HT1080 (cell line): ENCODE measurements at regions not wholly inside any gene's neighbourhood (a gene's known extent, or its start where the extent isn't known, plus 50 kb on each side); places are given as distances from the start of the nearest gene placed in this dataset.

Source experiments
- DNase-seq: peaks from one replicate; pipeline ENCODE4 v3.0.0-alpha.2; 2015; ENCODE audit warnings: low read depth

- no peak for DNase-seq
Measured at GRCh38 chr15:56868170-56868569, 50.3 kb upstream of the TCF12 start.

DNA sequence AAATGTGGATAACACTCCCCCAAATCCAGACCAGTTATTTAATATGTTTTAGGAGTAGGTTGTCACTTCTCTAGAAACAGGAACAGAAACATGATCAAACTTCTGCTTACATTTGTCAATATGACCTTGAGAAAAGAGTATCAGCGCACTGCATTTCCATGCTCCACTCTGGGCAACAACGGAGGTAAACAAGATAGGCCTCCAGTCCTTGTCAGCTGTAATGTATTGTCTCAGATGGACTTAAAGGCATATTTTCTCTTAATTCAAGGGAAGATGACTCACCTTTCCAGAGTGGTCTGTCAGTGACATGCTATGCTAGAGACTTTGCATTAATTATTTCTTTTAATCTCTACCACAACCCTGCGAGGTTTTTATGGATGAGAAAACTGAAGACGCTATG lies 51.6 kb upstream of the TCF12 start:
- peak; percentile 29 for DNase-seq

DNA sequence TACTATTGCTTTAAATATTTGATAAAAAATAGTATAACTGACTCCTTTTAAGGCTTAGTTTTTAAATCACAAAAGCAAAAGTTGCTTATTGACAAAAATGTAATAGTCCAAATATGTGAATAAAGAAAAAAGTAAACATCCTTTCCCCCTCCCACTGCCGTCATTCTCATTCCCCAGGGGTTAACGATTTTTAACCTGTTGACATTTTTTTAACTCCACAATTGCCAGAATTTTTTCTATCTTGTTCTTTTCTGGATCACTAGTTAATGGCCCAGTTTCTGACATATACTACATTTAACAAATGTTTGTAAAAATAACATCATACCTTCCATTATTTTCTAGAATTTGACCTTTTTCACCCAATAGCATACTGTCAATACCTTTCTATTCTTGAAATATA lies 60.6 kb upstream of the TCF12 start:
- DNase-seq: no peak

GRCh38 chr15:56856934-56857333 lies 61.5 kb upstream of the TCF12 start:
- DNase-seq: no peak

DNA sequence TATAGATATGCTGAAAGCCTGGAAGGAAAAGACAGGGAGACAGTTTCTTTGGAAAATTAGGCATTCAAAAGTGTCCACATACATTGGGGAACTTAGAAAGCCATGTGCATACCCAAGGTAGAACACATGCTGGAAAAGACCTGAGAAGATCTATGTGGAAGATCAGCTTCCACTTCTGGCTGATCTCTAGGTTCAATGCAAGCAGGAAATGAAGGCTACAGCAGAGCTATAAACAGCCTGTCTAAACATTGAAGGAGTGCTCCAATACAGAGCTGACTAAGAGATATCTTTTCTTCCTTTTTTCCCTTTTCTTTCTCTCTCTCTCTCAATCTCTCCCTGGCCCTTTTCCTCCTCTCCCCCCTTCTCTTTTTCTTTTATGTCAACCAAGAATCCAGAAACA lies 73.6 kb upstream of the TCF12 start:
- DNase-seq: no peak

GRCh38 chr15:56844471-56844870 lies 74.0 kb upstream of the TCF12 start:
- DNase-seq: no peak

DNA sequence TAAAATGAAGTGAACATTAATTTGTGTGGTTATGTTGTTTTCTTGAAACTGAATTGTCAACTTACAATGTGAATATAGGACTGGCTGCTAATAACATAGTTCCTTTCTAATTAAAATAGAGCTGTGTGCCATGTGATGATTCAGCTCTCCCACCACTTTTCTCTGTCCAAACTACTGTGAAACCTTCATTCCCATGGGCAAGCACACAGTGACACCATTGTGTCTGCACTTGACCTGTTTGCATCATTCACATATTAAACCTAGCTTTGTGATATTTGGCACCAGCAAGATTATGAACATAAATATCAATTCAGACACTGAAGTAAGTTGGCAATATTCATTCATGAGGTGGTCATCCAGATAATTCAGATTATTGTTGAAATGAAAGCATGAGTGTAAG lies 78.8 kb upstream of the TCF12 start:
- peak; percentile 7 for DNase-seq

- no peak for DNase-seq
Measured at GRCh38 chr15:56839099-56839498, 79.3 kb upstream of the TCF12 start.

DNA sequence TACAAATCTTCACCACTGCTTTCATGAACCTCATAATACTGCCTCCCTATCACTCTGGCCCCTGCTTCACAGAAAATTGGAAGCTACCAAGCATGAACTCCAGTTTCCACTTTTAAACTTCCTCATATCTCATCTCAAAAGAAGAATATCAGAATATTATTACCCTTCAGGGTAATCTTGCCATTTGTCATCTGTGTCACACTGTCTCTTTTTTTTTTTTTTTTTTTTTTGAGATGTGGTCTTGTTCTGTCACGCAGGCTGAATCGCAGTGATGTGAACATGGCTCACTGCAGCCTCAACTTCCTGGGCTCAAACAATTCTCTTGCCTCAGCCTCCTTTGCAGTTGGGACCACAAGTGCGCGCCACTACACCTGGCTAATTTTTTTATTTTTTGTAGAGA lies 80.4 kb upstream of the TCF12 start:
- DNase-seq: no peak

DNA sequence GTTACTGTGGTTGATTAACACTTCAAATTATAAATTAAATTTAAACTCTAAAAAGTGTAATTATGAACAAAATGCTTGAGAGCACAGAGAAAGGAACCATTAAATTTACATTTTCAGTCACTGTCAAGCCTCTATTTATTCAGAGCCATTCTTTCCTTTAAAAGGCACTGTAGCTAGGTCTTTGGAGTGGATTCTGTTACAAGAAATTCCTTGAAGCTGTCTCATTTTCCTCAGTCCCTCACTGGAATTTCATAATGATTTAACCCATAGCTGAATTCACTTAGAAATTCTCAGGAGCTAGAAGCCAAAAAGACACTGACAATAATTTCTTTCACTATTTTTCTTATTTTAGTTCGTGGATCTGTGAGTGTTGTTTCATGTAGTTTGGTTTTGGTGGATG lies 81.2 kb upstream of the TCF12 start:
- peak; percentile 33 for DNase-seq

DNA sequence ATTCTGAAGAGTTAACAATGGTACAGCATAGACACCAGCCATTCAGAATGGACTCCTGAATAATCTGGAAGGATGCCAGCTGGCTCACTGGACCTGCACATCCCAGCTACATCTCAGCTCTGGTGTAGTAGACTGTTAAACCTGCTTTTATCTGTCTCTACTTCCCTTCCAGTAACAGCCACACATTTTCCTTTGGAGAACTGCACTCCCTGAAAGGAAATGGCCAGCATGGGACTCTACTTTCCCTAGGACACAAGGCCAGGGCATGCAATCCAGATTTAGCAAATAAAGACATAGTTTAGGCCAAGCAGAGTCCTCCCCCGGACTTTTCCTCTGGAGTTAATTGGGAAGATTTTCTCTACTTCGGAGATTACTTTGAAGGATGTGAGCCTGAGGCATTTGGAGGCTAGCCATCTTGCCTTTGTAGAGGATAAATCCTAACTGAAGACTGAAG lies 82.7 kb upstream of the TCF12 start:
- DNase-seq: no peak

- DNase-seq: no peak
Measured at GRCh38 chr15:56832125-56832524, 86.3 kb upstream of the TCF12 start.

- no peak for DNase-seq
Measured at GRCh38 chr15:56831467-56832005, 86.9 kb upstream of the TCF12 start.

DNA sequence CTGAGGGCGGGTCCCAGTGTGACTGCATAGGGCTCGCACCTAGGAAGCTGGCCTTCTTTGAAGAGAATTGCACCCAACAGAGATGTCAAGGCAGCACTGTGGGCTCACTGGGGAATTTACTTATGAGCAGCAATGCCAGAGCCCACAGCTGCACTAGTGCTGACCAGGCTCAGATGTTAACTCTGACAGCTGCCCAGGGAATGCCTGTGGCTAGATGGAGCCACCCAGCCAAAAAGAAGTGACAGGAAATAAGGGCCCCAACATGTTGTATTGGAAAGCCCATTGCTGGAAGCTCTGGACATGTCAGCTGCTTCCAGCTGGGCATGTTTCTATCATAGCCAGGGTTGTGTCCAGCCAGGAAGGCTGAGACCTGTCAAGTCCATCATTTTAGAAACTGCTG lies 90.9 kb upstream of the ZNF280D start:
- DNase-seq: no peak

DNA sequence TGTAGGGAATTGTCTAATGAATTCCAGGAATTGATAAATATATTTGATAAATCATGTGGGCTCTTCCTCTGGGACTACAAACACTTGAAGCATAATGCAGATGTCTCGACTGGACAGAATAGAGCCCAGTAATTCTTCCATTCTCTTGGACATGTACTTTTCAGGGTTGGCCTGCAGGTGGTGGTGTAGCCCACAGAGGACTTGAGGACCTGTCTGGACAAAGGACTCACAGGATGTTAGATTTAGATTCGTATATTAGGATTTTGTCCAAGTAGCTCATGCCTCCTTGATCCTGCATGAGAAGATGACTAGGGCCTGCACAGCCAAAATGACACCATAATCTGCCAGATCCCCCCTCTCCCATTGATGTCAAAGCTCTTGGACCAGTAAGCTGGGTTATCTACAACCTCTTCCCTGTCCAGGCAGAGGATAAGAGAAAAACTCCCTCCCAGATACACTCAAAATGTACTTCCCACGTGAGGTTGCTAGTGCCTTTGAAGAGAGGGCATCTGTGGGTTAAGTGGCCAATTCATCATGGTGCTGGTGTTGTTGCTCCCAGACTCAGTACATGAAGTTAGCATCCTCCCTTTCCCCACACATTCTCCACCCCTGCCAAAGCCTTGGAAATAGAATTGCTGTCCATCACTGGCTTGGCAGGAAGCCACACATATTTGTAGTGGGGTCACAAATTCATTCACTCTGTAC lies 88.6 kb upstream of the ZNF280D start:
- DNase-seq: peak; percentile 60

GRCh38 chr15:56820333-56820732 lies 87.0 kb upstream of the ZNF280D start:
- no peak for DNase-seq

DNA sequence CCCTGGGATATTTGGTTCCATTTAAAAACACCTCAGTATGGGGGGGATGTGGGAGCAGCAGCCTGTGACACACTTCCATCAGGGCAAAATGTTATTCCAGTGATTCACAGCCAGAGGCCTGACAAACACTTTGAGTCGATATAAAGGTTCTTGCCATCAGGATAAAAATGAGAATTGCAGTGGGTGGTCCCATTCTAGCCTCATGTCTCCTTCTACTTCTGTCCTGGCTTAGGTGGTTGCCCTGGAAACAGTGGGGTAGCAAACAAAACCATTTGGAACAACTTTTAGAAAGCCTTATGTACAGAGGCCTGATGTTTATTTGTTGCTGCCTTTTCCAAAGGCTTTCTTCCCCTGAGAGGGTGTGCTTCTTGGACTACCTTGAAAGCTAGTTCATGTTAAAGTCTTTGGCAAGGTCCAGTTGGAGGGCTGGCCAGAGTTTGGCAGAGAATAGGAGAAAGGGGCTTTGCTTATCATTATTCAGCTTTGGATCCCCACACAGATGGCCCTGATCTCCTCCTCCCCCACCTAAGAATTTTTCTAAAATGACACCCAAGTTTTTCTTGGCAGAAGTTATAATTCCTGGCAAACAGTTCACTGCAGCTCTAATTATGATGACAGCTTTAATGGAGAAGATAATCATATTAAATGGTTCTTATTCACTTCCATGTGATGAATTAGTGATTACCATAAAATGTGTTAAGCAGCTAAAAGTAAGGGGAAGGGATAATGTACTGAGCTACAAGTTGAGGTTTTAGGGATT lies 84.2 kb upstream of the ZNF280D start:
- peak; percentile 88 for DNase-seq

DNA sequence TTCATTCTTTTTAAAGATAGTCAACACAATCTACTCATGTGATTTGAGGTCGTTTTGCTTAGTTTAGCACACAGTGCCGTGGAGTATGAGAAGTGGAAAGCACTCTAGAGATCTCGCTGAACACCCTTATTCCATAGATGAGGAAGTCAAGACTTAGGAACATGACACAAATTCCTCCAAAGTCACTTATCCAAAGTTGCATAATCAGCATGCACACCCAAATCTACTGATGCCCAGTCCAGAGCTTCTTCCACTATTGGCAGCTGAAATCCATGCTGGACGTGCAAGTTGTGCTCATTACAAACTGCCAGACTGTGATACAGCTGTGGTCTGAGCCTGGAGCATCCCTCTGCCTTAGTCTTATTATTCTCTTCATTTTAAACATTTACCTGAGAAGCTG lies 83.5 kb upstream of the ZNF280D start:
- DNase-seq: peak; percentile 25

DNA sequence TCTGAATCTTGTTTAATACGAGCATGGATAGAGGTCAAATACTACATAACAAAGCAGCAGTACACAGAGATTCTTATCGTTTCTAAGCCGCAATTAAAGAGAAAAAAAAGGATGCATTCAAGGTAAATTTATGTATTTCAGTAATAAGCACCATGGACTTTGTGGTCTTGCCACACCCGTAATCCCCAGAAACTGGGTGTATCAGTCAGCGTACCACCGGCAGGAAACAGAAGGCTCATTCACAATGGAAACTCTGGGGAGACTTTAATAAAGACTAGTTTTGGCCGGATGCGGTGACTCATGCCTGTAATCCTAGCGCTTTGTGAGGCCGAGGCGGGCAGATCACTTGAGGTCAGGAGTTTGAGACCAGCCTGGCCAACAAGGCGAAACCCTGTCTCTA lies 81.9 kb upstream of the ZNF280D start:
- peak; percentile 94 for DNase-seq

- DNase-seq: no peak
Measured at GRCh38 chr15:56814429-56814828, 81.1 kb upstream of the ZNF280D start.

GRCh38 chr15:56813995-56814394 lies 80.7 kb upstream of the ZNF280D start:
- no peak for DNase-seq

GRCh38 chr15:56812961-56813360 lies 79.7 kb upstream of the ZNF280D start:
- DNase-seq: peak; percentile 60

- no peak for DNase-seq
Measured at GRCh38 chr15:56812221-56812620, 78.9 kb upstream of the ZNF280D start.
